22Rv1 (cell line): ENCODE measurements at regions not wholly inside any gene's neighbourhood (a gene's known extent, or its start where the extent isn't known, plus 50 kb on each side); places are given as distances from the start of the nearest gene placed in this dataset.
"Not testable (repeated sequence)": the region's sequence is repeated elsewhere in the genome, so short reads cannot be mapped to it uniquely, and the experiment has no call there.

Experiments used
- H3K27ac ChIP-seq: fragments of 450-650 bp; 2 replicates; pipeline ENCODE4 v1.5.1; 2017
- ZFX ChIP-seq: fragments of 450-650 bp; IDR thresholded peaks from 2 replicates; pipeline ENCODE4 v1.6.1; 2017; ENCODE audit warnings: antibody characterized with exemption, borderline replicate concordance
- TF ChIP-seq, protein P1 (sequence below): fragments of 450-650 bp; IDR thresholded peaks from 2 replicates; pipeline ENCODE4 v1.5.1; 2017; ENCODE audit warnings: mild to moderate bottlenecking

GRCh38 chr10:109587366-109587765 lies 335.9 kb downstream of the XPNPEP1 start:
- TF ChIP-seq, protein P1, sequence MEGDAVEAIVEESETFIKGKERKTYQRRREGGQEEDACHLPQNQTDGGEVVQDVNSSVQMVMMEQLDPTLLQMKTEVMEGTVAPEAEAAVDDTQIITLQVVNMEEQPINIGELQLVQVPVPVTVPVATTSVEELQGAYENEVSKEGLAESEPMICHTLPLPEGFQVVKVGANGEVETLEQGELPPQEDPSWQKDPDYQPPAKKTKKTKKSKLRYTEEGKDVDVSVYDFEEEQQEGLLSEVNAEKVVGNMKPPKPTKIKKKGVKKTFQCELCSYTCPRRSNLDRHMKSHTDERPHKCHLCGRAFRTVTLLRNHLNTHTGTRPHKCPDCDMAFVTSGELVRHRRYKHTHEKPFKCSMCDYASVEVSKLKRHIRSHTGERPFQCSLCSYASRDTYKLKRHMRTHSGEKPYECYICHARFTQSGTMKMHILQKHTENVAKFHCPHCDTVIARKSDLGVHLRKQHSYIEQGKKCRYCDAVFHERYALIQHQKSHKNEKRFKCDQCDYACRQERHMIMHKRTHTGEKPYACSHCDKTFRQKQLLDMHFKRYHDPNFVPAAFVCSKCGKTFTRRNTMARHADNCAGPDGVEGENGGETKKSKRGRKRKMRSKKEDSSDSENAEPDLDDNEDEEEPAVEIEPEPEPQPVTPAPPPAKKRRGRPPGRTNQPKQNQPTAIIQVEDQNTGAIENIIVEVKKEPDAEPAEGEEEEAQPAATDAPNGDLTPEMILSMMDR = no peak
- no peak for TF ChIP-seq ZFX
- H3K27ac ChIP-seq = no peak overlapping the region

GRCh38 chr10:109556399-109556798 lies 366.9 kb downstream of the XPNPEP1 start:
- no peak overlapping the region for H3K27ac ChIP-seq
- TF ChIP-seq, protein P1 = no peak
- no peak for TF ChIP-seq ZFX

GRCh38 chr10:109542050-109542603 lies 381.2 kb downstream of the XPNPEP1 start:
- not testable (repeated sequence) for H3K27ac ChIP-seq

GRCh38 chr10:109534193-109534592 lies 389.1 kb downstream of the XPNPEP1 start:
- H3K27ac ChIP-seq = no peak overlapping the region
- TF ChIP-seq ZFX = no peak
- TF ChIP-seq, protein P1 = no peak

- no peak overlapping the region for H3K27ac ChIP-seq
- TF ChIP-seq, protein P1 = no peak
- no peak for TF ChIP-seq ZFX
Measured at GRCh38 chr10:109529258-109529657, 394.1 kb downstream of the XPNPEP1 start.

DNA sequence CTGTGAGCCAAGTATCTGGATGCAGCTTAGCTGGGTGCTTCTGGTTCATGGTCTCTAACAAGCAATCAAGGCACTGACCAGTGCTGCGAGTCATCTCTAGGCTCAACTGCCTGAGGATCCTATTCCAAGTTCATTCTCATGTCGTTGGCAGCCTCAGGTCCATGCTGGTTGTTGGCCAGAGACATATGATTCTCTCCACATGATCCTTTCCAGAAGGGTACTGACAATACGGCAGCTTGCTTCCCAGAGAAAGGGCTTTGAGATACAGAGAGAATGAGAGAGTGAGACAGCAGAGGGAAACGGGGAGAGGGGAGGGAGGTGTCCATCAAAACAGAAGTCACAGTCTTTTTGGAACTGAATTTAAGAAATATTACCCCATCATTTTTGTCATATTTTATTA lies 405.6 kb downstream of the XPNPEP1 start:
- no peak overlapping the region for H3K27ac ChIP-seq
- TF ChIP-seq, protein P1 = no peak
- TF ChIP-seq ZFX = no peak

DNA sequence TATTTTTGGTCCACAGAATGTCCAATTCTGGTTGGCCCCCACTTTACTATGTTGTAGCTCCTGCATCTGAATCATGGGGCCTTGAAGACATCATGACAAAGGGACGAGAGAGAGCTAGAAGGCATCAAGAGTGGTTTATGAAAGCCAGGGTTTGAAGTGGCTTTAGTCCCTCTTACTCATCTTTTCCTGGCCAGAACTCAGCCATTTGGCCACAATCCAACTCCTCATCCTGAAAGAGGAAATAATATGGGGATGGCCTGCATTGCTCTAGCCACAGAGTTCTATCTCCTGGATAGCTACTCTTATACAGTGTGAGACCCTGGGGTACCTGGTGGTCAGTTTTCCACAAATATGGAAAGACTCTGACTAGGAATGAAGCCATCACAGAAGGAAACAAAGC lies 418.9 kb downstream of the XPNPEP1 start:
- H3K27ac ChIP-seq = no peak overlapping the region
- TF ChIP-seq ZFX = no peak
- TF ChIP-seq, protein P1 = no peak

DNA sequence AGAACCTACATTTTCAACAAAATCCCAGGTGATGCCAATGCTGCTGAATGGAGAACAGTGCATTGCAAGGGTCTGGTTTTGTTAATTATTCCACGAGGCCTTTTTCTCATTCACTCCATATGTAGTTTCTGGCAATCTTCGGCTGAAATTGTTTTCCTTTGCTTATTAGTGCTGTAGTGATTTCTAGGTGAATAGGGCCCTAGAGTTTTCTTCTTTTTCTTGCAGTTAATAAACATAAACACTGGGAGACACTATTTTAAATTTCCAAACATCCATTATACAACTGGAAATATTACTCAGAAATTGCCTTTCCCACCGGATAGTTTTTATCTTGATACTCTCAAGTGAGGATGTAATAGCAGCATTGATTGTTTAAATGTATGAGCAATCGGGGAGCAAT lies 435.6 kb downstream of the XPNPEP1 start:
- no peak for TF ChIP-seq ZFX
- TF ChIP-seq, protein P1 = no peak
- H3K27ac ChIP-seq = no peak overlapping the region
